ENCODE measurements at regions not wholly inside any gene's neighbourhood (a gene's known extent, or its start where the extent isn't known, plus 50 kb on each side); places are given as distances from the start of the nearest gene placed in this dataset.

- H3K4me3 ChIP-seq (ENCODE audit: low read depth, low read length): no peak overlapping the region
- TF ChIP-seq CTCF (IDR thresholded peaks at IDR 0.05; ENCODE audit: borderline replicate concordance, insufficient read depth, low read depth, low read length): no peak
Observed at GRCh38 chr2:67232936-67233335, 164.2 kb upstream of the ETAA1 start.

- H3K4me3 ChIP-seq (ENCODE audit: low read depth, low read length): no peak overlapping the region
- no peak for TF ChIP-seq CTCF (IDR thresholded peaks at IDR 0.05; ENCODE audit: borderline replicate concordance, insufficient read depth, low read depth, low read length)
Observed at GRCh38 chr2:67234440-67234839, 162.7 kb upstream of the ETAA1 start.

- no peak for TF ChIP-seq CTCF (IDR thresholded peaks at IDR 0.05; ENCODE audit: borderline replicate concordance, insufficient read depth, low read depth, low read length)
- H3K4me3 ChIP-seq (ENCODE audit: low read depth, low read length): no peak overlapping the region
Observed at GRCh38 chr2:67237288-67237687, 159.8 kb upstream of the ETAA1 start.

GRCh38 chr2:67240507-67240906, 156.6 kb upstream of the ETAA1 start:
- no peak overlapping the region for H3K4me3 ChIP-seq (ENCODE audit: low read depth, low read length)
- TF ChIP-seq CTCF (IDR thresholded peaks at IDR 0.05; ENCODE audit: borderline replicate concordance, insufficient read depth, low read depth, low read length): no peak

- TF ChIP-seq CTCF (IDR thresholded peaks at IDR 0.05; ENCODE audit: borderline replicate concordance, insufficient read depth, low read depth, low read length): no peak
- no peak overlapping the region for H3K4me3 ChIP-seq (ENCODE audit: low read depth, low read length)
Observed at GRCh38 chr2:67241453-67241852, 155.7 kb upstream of the ETAA1 start.

GRCh38 chr2:67242456-67242855, 154.7 kb upstream of the ETAA1 start:
- no peak overlapping the region for H3K4me3 ChIP-seq (ENCODE audit: low read depth, low read length)
- TF ChIP-seq CTCF (IDR thresholded peaks at IDR 0.05; ENCODE audit: borderline replicate concordance, insufficient read depth, low read depth, low read length): no peak

GRCh38 chr2:67243919-67244318, 153.2 kb upstream of the ETAA1 start:
- no peak for TF ChIP-seq CTCF (IDR thresholded peaks at IDR 0.05; ENCODE audit: borderline replicate concordance, insufficient read depth, low read depth, low read length)
- no peak overlapping the region for H3K4me3 ChIP-seq (ENCODE audit: low read depth, low read length)
